GM12873 (cell line): ENCODE measurements at regions not wholly inside any gene's neighbourhood (a gene's known extent, or its start where the extent isn't known, plus 50 kb on each side); places are given as distances from the start of the nearest gene placed in this dataset.

Experiments
- CTCF ChIP-seq: IDR thresholded peaks from 2 replicates; pipeline ENCODE4 v1.5.1; 2012; ENCODE audit warnings: low read depth, mild to moderate bottlenecking, moderate library complexity, low read length, control low read depth; ENCODE audit not compliant: insufficient read depth; ENCODE audit errors: missing control alignments

- TF ChIP-seq CTCF = no peak
Measured at GRCh38 chr2:146784602-146785001, 1060.2 kb upstream of the ACVR2A start.

GRCh38 chr2:146777181-146777580 is 1067.6 kb upstream of the ACVR2A start:
- TF ChIP-seq CTCF = no peak

- TF ChIP-seq CTCF = no peak
Measured at GRCh38 chr2:146776596-146776995, 1068.2 kb upstream of the ACVR2A start.

- no peak for TF ChIP-seq CTCF
Measured at GRCh38 chr2:146771531-146771930, 1073.3 kb upstream of the ACVR2A start.

- no peak for TF ChIP-seq CTCF
Measured at GRCh38 chr2:146764301-146764700, 1080.5 kb upstream of the ACVR2A start.

- TF ChIP-seq CTCF = no peak
Measured at GRCh38 chr2:146762786-146763185, 1082.0 kb upstream of the ACVR2A start.

GRCh38 chr2:146754606-146755005 is 1090.2 kb upstream of the ACVR2A start:
- no peak for TF ChIP-seq CTCF
